DMS 273 treated with DMSO at 0.1 percent for 48 hours (cell line): ENCODE measurements at regions not wholly inside any gene's neighbourhood (a gene's known extent, or its start where the extent isn't known, plus 50 kb on each side); places are given as distances from the start of the nearest gene placed in this dataset.
"Not testable (repeated sequence)": the region's sequence is repeated elsewhere in the genome, so short reads cannot be mapped to it uniquely, and the experiment has no call there.

ENCODE experiments used
- DNase-seq: peaks from one replicate; lab custom pipeline; 2025; lab: John Stamatoyannopoulos, UW

- not testable (repeated sequence) for DNase-seq
Observed at GRCh38 chr20:18876394-18876793, 62.8 kb downstream of the SCP2D1 start.

GRCh38 chr20:18879262-18879661 lies 65.7 kb downstream of the SCP2D1 start:
- DNase-seq = no peak

GRCh38 chr20:18886756-18887155 lies 73.2 kb downstream of the SCP2D1 start:
- DNase-seq = no peak

GRCh38 chr20:18901980-18902737 lies 88.6 kb downstream of the SCP2D1 start:
- no peak for DNase-seq

GRCh38 chr20:18904192-18904591 lies 90.6 kb downstream of the SCP2D1 start:
- no peak for DNase-seq

- DNase-seq = no peak
Observed at GRCh38 chr20:18904624-18905023, 91.0 kb downstream of the SCP2D1 start.

- no peak for DNase-seq
Observed at GRCh38 chr20:18906046-18906445, 92.5 kb downstream of the SCP2D1 start.

- DNase-seq = no peak
Observed at GRCh38 chr20:18907353-18907752, 93.8 kb downstream of the SCP2D1 start.

GRCh38 chr20:18908109-18908508 lies 94.5 kb downstream of the SCP2D1 start:
- no peak for DNase-seq

GRCh38 chr20:18909254-18909653 lies 95.7 kb downstream of the SCP2D1 start:
- no peak for DNase-seq

GRCh38 chr20:18913701-18914100 lies 100.1 kb downstream of the SCP2D1 start:
- no peak for DNase-seq

GRCh38 chr20:18914796-18915195 lies 101.2 kb downstream of the SCP2D1 start:
- DNase-seq = no peak

- DNase-seq = no peak
Observed at GRCh38 chr20:18916886-18917750, 103.5 kb downstream of the SCP2D1 start.

- no peak for DNase-seq
Observed at GRCh38 chr20:18919996-18920395, 106.4 kb downstream of the SCP2D1 start.

- DNase-seq = no peak
Observed at GRCh38 chr20:18921291-18921690, 107.7 kb downstream of the SCP2D1 start.

- DNase-seq = no peak
Observed at GRCh38 chr20:18922251-18922650, 108.7 kb downstream of the SCP2D1 start.

GRCh38 chr20:18922898-18923297 lies 109.3 kb downstream of the SCP2D1 start:
- no peak for DNase-seq

- no peak for DNase-seq
Observed at GRCh38 chr20:18926965-18927364, 113.4 kb downstream of the SCP2D1 start.

GRCh38 chr20:18928626-18929025 lies 115.0 kb downstream of the SCP2D1 start:
- DNase-seq = no peak

GRCh38 chr20:18929800-18930199 lies 116.2 kb downstream of the SCP2D1 start:
- DNase-seq = no peak

GRCh38 chr20:18943542-18943941 lies 130.0 kb downstream of the SCP2D1 start:
- no peak for DNase-seq

- DNase-seq = no peak
Observed at GRCh38 chr20:18956890-18957289, 143.3 kb downstream of the SCP2D1 start.

GRCh38 chr20:18957328-18957727 lies 143.7 kb downstream of the SCP2D1 start:
- no peak for DNase-seq
